ENCODE measurements at regions not wholly inside any gene's neighbourhood (a gene's known extent, or its start where the extent isn't known, plus 50 kb on each side); places are given as distances from the start of the nearest gene placed in this dataset.

DNA sequence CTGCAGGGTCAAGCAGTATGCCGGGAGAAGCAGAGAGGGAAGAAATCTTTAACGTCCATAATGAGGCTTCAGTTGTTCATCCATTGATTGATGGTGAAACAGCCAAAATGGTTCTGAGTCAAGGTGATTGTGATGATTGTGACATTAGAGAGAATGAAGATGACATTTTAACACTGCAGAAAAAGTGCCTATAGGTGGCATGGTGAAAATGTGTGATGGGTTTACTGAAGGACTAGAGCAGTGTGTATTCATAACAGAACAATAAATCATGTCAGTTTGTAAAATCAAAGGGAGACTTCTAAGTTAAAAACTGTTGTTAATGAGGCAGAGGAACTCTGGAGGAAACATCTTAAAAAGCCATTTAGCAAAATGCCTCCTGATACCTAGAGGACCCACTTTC is 57.7 kb upstream of the CAND1 start:
- Histone ChIP-seq H3K36me3 (no peaks in the 10 kb centered on the region), H3K9me3 (no peaks in the 10 kb centered on the region), H3K27me3 (no peaks in the 10 kb centered on the region), H3K4me3 (no peak overlapping the region), H3K27ac (no peak overlapping the region), H3K4me1 (no peaks in the 10 kb centered on the region)
- 56 to 68% (median 66%) methylated on average over 2 of the region's 2 CpGs for WGBS, 5 donors
- intact Hi-C loops (cut with DNase I; ENCODE audit: low total_unique reads) = no loop called here
- DNase-seq = no peak
- TF ChIP-seq POLR2AphosphoS5 (IDR thresholded peaks at IDR 0.05) = no peak
- TF ChIP-seq, protein P1, sequence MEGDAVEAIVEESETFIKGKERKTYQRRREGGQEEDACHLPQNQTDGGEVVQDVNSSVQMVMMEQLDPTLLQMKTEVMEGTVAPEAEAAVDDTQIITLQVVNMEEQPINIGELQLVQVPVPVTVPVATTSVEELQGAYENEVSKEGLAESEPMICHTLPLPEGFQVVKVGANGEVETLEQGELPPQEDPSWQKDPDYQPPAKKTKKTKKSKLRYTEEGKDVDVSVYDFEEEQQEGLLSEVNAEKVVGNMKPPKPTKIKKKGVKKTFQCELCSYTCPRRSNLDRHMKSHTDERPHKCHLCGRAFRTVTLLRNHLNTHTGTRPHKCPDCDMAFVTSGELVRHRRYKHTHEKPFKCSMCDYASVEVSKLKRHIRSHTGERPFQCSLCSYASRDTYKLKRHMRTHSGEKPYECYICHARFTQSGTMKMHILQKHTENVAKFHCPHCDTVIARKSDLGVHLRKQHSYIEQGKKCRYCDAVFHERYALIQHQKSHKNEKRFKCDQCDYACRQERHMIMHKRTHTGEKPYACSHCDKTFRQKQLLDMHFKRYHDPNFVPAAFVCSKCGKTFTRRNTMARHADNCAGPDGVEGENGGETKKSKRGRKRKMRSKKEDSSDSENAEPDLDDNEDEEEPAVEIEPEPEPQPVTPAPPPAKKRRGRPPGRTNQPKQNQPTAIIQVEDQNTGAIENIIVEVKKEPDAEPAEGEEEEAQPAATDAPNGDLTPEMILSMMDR (IDR thresholded peaks at IDR 0.05) = no peak
- TF ChIP-seq POLR2A (IDR thresholded peaks at IDR 0.05) = no peak
- TF ChIP-seq EP300 (IDR thresholded peaks at IDR 0.05) = no peak

DNA sequence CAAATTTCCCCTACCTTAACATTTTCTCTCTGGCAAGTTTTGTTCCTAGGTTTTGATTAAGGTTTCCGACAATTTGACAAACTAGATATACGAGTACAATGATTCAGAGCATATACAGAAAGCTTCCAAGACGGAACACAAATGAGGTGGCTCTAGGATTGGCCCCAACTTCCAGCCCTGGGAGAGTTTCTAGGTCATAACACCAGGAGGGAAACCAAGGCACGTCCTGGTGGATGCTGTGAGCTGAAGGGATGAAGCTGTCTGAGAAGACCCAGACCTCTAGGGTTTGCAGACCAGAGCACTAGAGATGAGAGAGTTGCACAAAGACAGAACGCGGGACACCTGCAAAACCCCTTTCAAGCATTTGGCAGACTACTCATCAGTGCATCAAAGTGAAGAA is 51.5 kb upstream of the CAND1 start:
- WGBS, 5 donors = 77 to 83% (median 82%) methylated on average over 6 of the region's 6 CpGs
- H3K9me3 ChIP-seq = no peaks in the 10 kb centered on the region
- H3K4me3 ChIP-seq = no peak overlapping the region
- no peak for DNase-seq
- H3K4me1 ChIP-seq = no peaks in the 10 kb centered on the region
- no peak overlapping the region for H3K27ac ChIP-seq
- H3K36me3 ChIP-seq = no peaks in the 10 kb centered on the region
- intact Hi-C loops (cut with DNase I; ENCODE audit: low total_unique reads) = no loop called here
- TF ChIP-seq POLR2AphosphoS5 (IDR thresholded peaks at IDR 0.05) = no peak
- no peak for TF ChIP-seq EP300 (IDR thresholded peaks at IDR 0.05)
- TF ChIP-seq, protein P1 (IDR thresholded peaks at IDR 0.05) = no peak
- TF ChIP-seq POLR2A (IDR thresholded peaks at IDR 0.05) = no peak
- H3K27me3 ChIP-seq = no peaks in the 10 kb centered on the region

Small RNA genes in the stretch of these regions (small RNA-seq; reads per million reads assigned to genes)
- 0 reads per million in 4 donors for gene AC073530.2

Measured in stomach (tissue), 8 donors.